ENCODE measurements at regions not wholly inside any gene's neighbourhood (a gene's known extent, or its start where the extent isn't known, plus 50 kb on each side); places are given as distances from the start of the nearest gene placed in this dataset.
"Not testable (repeated sequence)": the region's sequence is repeated elsewhere in the genome, so short reads cannot be mapped to it uniquely, and the experiment has no call there.

DNA sequence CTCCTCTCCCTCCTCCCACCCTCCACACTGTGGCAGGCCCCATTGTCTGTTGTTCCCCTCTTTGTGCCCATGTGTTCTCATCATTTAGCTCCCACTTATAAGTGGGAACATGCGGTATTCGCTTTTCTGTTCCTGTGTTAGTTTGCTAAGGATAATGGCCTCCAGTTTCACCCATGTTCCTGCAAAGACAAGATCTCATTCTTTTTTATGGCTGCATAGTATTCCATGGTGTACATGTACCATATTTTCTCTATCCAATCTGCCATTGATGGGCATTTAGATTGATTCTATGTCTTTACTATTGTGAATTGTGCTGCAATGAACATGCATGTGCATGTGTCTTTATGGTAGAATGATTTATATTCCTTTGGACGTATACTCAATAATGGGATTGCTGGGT lies 130.2 kb upstream of the TLE3 start:
- H3K9me3 ChIP-seq (ENCODE audit: control insufficient read depth in 1 of 2, low read length in 2 of 2); H3K27me3 ChIP-seq (ENCODE audit: low read depth, low read length); H3K4me1 ChIP-seq (ENCODE audit: control insufficient read depth in 1 of 2, insufficient read depth in 2 of 2, low read length in 2 of 2); H3K4me3 ChIP-seq (ENCODE audit: low read depth in 1 of 2, low read length in 2 of 2); H3K27ac ChIP-seq (ENCODE audit: low read length); H3K36me3 ChIP-seq (ENCODE audit: control insufficient read depth in 1 of 2, insufficient read depth in 2 of 2, low read length in 2 of 2): not testable (repeated sequence)

GRCh38 chr15:70227147-70227546 lies 129.4 kb upstream of the TLE3 start:
- no peak overlapping the region for H3K4me3 ChIP-seq (ENCODE audit: low read depth in 1 of 2, low read length in 2 of 2)
- no peaks in the 10 kb centered on the region for H3K36me3 ChIP-seq (ENCODE audit: control insufficient read depth in 1 of 2, insufficient read depth in 2 of 2, low read length in 2 of 2)
- no peak overlapping the region for H3K27ac ChIP-seq (ENCODE audit: low read length)
- H3K9me3 ChIP-seq (ENCODE audit: control insufficient read depth in 1 of 2, low read length in 2 of 2): peaks cover 3% of the 10 kb centered on the region in 2 donors
- H3K4me1 ChIP-seq (ENCODE audit: control insufficient read depth in 1 of 2, insufficient read depth in 2 of 2, low read length in 2 of 2): no peaks in the 10 kb centered on the region
- H3K27me3 ChIP-seq (ENCODE audit: low read depth, low read length): no peaks in the 10 kb centered on the region

DNA sequence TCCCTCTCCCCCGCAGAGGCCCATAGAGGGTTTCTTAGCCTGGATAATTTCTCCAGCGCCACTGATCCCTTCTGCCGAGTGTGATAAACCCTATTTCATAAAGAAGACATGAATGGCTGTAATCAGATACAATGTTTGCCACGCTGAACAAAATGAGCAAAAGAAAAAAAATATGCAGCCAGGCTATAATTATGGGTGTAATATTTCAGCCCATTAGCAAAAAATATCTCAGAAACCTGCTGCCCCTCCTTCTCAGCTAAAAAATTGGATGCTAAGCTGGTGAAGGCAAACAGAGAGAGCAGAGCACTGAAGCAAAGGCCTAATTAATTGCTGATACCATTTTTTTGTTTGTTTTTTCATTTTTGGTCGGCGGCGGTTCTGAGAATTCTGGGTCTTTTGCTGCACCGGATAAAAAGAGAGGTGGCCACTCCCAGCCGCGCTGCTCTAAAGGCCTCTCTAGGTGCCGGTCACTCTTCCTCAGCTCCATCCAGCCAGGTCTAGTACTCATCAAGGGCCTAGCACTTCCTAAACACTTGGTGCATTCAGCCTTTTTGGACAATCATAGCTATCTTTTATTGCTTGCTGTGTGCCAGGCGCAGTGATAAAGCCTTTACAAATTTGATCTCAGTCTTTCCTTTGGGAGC lies 128.7 kb upstream of the TLE3 start:
- no peak overlapping the region for H3K27ac ChIP-seq (ENCODE audit: low read length)
- no peaks in the 10 kb centered on the region for H3K4me1 ChIP-seq (ENCODE audit: control insufficient read depth in 1 of 2, insufficient read depth in 2 of 2, low read length in 2 of 2)
- H3K4me3 ChIP-seq (ENCODE audit: low read depth in 1 of 2, low read length in 2 of 2): no peak overlapping the region
- H3K27me3 ChIP-seq (ENCODE audit: low read depth, low read length): no peaks in the 10 kb centered on the region
- peaks cover 0 to 3% of the 10 kb centered on the region in 2 donors for H3K9me3 ChIP-seq (ENCODE audit: control insufficient read depth in 1 of 2, low read length in 2 of 2)
- H3K36me3 ChIP-seq (ENCODE audit: control insufficient read depth in 1 of 2, insufficient read depth in 2 of 2, low read length in 2 of 2): no peaks in the 10 kb centered on the region

- no peak overlapping the region for H3K27ac ChIP-seq (ENCODE audit: low read length)
- no peaks in the 10 kb centered on the region for H3K4me1 ChIP-seq (ENCODE audit: control insufficient read depth in 1 of 2, insufficient read depth in 2 of 2, low read length in 2 of 2)
- H3K9me3 ChIP-seq (ENCODE audit: control insufficient read depth in 1 of 2, low read length in 2 of 2): no peaks in the 10 kb centered on the region
- no peaks in the 10 kb centered on the region for H3K27me3 ChIP-seq (ENCODE audit: low read depth, low read length)
- H3K4me3 ChIP-seq (ENCODE audit: low read depth in 1 of 2, low read length in 2 of 2): no peak overlapping the region
- H3K36me3 ChIP-seq (ENCODE audit: control insufficient read depth in 1 of 2, insufficient read depth in 2 of 2, low read length in 2 of 2): no peaks in the 10 kb centered on the region
These were observed 127.7 kb upstream of the TLE3 start for GRCh38 chr15:70225416-70225815.

DNA sequence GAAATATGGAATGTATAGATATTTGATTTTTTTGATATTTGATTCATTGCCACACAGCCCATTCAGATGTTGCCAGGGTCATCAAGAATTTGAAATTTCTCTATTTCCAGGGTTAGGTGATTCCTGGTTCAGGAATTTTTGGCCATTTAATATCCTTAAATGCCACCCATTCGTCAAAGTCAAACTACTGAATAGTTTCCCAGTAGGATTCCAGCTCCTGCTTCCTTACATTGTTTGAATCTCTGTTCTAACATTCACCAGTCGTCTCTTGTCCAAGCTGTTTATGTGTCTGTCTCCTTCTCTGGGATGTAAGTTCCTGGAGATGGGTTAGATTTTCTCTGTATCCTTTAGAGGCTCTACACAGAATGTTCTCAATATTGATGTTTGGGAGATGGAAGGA lies 124.9 kb upstream of the TLE3 start:
- no peaks in the 10 kb centered on the region for H3K9me3 ChIP-seq (ENCODE audit: control insufficient read depth in 1 of 2, low read length in 2 of 2)
- H3K4me3 ChIP-seq (ENCODE audit: low read depth in 1 of 2, low read length in 2 of 2): no peak overlapping the region
- H3K27ac ChIP-seq (ENCODE audit: low read length): no peak overlapping the region
- no peaks in the 10 kb centered on the region for H3K4me1 ChIP-seq (ENCODE audit: control insufficient read depth in 1 of 2, insufficient read depth in 2 of 2, low read length in 2 of 2)
- no peaks in the 10 kb centered on the region for H3K36me3 ChIP-seq (ENCODE audit: control insufficient read depth in 1 of 2, insufficient read depth in 2 of 2, low read length in 2 of 2)
- H3K27me3 ChIP-seq (ENCODE audit: low read depth, low read length): no peaks in the 10 kb centered on the region

DNA sequence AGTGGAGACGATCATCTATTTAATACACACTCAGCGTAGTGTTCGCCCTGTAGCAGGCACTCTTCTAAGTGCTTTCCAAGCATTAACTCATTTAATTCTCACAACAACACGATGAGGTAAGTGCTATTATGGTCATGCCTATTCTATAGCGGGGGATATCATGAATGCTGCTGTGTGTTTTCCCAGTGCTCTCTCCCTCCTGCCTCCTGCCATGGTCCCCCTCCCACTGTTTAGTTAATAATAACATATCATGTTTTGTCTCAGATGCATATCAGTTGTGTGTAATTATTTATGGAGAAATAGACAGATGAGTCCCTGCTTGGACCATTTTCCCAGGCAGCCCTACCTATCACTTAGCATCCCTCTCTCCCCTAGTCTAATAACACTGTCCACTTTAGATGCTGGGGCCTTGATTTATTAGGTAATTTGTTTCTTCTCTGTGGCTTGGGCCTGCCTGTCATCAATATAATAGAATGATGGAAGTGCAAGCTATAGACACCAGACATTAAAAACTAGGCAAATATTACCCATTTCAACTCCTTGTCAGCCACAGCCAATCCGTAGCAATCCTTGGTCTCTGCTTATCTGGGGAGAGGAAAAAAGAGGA lies 122.9 kb upstream of the TLE3 start:
- no peaks in the 10 kb centered on the region for H3K4me1 ChIP-seq (ENCODE audit: control insufficient read depth in 1 of 2, insufficient read depth in 2 of 2, low read length in 2 of 2)
- H3K27me3 ChIP-seq (ENCODE audit: low read depth, low read length): no peaks in the 10 kb centered on the region
- H3K9me3 ChIP-seq (ENCODE audit: control insufficient read depth in 1 of 2, low read length in 2 of 2): no peaks in the 10 kb centered on the region
- no peak overlapping the region for H3K4me3 ChIP-seq (ENCODE audit: low read depth in 1 of 2, low read length in 2 of 2)
- no peaks in the 10 kb centered on the region for H3K36me3 ChIP-seq (ENCODE audit: control insufficient read depth in 1 of 2, insufficient read depth in 2 of 2, low read length in 2 of 2)
- H3K27ac ChIP-seq (ENCODE audit: low read length): no peak overlapping the region

DNA sequence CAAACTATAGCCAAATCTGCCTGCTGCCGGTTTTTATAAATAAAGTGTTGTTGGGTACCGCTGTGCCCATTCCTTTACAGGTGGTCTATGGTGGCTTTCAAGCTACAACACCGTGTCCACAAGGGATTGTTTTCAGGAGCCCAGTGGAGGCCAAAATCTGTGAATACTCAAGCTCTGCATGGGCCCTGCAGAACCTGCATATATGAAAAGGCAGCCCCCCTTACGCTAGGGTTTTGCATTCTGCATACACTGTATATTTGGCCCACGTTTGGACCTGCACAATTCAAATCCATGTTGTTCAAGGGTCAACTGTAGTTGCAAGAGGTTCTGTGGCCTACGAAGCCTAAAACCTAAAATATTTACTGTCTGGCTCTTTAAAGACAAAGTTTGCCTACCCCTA lies 122.2 kb upstream of the TLE3 start:
- Histone ChIP-seq H3K4me3 (ENCODE audit: low read depth in 1 of 2, low read length in 2 of 2) (no peak overlapping the region), H3K4me1 (ENCODE audit: control insufficient read depth in 1 of 2, insufficient read depth in 2 of 2, low read length in 2 of 2) (no peaks in the 10 kb centered on the region), H3K27ac (ENCODE audit: low read length) (no peak overlapping the region), H3K9me3 (ENCODE audit: control insufficient read depth in 1 of 2, low read length in 2 of 2) (no peaks in the 10 kb centered on the region), H3K27me3 (ENCODE audit: low read depth, low read length) (no peaks in the 10 kb centered on the region), H3K36me3 (ENCODE audit: control insufficient read depth in 1 of 2, insufficient read depth in 2 of 2, low read length in 2 of 2) (no peaks in the 10 kb centered on the region)

- Histone ChIP-seq H3K9me3 (ENCODE audit: control insufficient read depth in 1 of 2, low read length in 2 of 2) (no peaks in the 10 kb centered on the region), H3K27me3 (ENCODE audit: low read depth, low read length) (no peaks in the 10 kb centered on the region), H3K36me3 (ENCODE audit: control insufficient read depth in 1 of 2, insufficient read depth in 2 of 2, low read length in 2 of 2) (no peaks in the 10 kb centered on the region), H3K27ac (ENCODE audit: low read length) (no peak overlapping the region), H3K4me1 (ENCODE audit: control insufficient read depth in 1 of 2, insufficient read depth in 2 of 2, low read length in 2 of 2) (no peaks in the 10 kb centered on the region), H3K4me3 (ENCODE audit: low read depth in 1 of 2, low read length in 2 of 2) (no peak overlapping the region)
These were observed 121.7 kb upstream of the TLE3 start for GRCh38 chr15:70219256-70219895.

DNA sequence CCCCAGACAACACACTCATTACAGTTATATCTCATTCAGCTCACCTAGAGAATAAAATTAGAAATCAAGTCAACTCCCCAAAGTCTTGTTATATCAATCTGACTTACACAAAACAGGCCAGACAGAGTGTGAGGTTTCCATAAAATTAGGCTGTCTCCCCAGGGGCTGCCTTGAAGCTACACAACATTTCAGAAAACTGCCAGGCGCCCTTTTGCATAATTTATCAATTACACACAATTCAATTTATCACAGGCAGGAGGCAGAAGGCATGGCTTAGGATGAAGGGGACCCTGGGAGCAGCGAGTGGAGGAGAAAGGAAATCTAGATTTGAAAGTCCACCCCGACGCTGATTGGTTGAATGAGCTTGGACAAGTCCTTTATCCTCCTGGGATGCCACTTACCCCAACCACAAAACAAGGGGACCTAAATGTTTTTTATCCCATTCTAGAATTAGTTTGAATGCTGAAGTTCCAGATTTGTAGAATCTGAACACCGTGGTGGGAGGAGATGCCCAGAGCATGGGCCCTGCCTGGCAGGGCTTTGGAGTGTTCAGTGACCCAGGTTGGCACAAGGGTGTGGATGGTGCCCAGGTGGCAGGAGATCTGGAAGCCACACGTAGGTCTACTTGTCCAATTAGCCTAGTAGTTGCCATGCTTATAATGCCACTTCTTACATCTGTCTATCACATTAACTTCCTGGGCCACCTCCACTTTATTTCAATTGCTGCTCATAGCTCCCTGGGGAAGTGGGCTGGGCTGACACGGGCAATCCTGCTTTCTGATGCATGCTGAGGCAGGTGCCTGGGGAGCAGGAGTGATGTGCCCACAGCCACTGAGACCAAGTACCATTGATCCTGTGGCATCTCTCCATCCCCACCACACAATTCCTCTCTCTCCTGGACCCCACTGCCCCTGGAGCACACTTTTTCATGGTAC lies 119.8 kb upstream of the TLE3 start:
- Histone ChIP-seq H3K4me3 (ENCODE audit: low read depth in 1 of 2, low read length in 2 of 2) (no peak overlapping the region), H3K27ac (ENCODE audit: low read length) (no peak overlapping the region), H3K36me3 (ENCODE audit: control insufficient read depth in 1 of 2, insufficient read depth in 2 of 2, low read length in 2 of 2) (no peaks in the 10 kb centered on the region), H3K9me3 (ENCODE audit: control insufficient read depth in 1 of 2, low read length in 2 of 2) (no peaks in the 10 kb centered on the region), H3K4me1 (ENCODE audit: control insufficient read depth in 1 of 2, insufficient read depth in 2 of 2, low read length in 2 of 2) (no peaks in the 10 kb centered on the region), H3K27me3 (ENCODE audit: low read depth, low read length) (no peaks in the 10 kb centered on the region)

DNA sequence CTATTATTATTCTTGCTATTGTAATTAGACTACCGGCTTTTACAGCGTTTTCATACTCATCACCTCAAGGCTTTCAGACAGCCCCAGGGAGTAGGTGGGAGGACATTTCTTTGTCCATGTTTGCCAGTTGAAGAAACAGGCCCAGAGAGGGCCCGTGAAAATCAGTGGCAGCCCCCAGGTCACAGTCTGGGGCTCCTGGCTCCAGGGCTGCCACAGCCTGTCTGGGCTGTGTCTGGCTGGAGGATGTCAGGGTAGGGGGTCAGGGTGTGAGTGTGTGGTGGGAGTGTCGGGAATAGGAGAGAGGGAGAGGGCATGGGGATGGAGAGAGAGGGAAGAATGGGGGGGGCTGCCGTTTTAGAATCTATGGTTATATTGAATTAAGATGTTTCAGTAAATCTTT lies 118.2 kb upstream of the TLE3 start:
- Histone ChIP-seq H3K27me3 (ENCODE audit: low read depth, low read length) (no peaks in the 10 kb centered on the region), H3K27ac (ENCODE audit: low read length) (no peak overlapping the region), H3K4me1 (ENCODE audit: control insufficient read depth in 1 of 2, insufficient read depth in 2 of 2, low read length in 2 of 2) (no peaks in the 10 kb centered on the region), H3K9me3 (ENCODE audit: control insufficient read depth in 1 of 2, low read length in 2 of 2) (no peaks in the 10 kb centered on the region), H3K4me3 (ENCODE audit: low read depth in 1 of 2, low read length in 2 of 2) (no peak overlapping the region), H3K36me3 (ENCODE audit: control insufficient read depth in 1 of 2, insufficient read depth in 2 of 2, low read length in 2 of 2) (no peaks in the 10 kb centered on the region)

DNA sequence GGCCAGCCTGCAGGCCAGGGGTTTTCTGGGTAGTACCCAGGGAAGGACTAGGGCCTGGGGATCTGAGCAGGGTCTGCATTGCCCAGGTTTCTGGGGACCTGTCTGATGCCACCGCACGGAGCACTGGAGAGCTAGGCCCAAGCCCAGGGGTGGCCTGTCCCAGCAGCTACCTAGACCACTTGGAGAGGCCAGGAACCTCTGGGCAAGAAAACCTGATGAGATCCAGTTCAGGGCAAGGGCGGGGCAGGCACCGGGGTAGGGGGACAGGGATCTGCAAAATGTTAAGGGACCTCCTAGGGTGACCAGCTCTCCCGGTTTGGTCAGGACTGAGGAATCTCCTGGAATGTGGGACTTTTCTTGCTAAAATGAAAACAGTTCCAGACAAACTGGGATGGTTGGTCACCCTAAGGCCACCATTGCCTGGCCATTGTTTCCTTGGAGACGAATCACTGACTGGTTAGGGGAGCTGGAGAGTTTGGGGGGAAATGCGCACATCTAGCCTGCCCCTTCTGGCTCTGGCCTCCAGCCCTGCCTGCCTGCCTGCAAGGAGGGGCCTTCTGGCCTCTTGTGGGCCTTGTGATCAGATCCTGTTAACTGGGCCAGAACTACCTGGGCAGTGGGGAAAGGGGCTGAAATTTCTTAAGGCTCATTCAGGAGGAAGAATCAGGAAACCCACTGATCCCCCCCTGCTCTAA lies 117.4 kb upstream of the TLE3 start:
- Histone ChIP-seq H3K27me3 (ENCODE audit: low read depth, low read length) (no peaks in the 10 kb centered on the region), H3K27ac (ENCODE audit: low read length) (no peak overlapping the region), H3K36me3 (ENCODE audit: control insufficient read depth in 1 of 2, insufficient read depth in 2 of 2, low read length in 2 of 2) (no peaks in the 10 kb centered on the region), H3K9me3 (ENCODE audit: control insufficient read depth in 1 of 2, low read length in 2 of 2) (no peaks in the 10 kb centered on the region), H3K4me1 (ENCODE audit: control insufficient read depth in 1 of 2, insufficient read depth in 2 of 2, low read length in 2 of 2) (no peaks in the 10 kb centered on the region), H3K4me3 (ENCODE audit: low read depth in 1 of 2, low read length in 2 of 2) (no peak overlapping the region)

All from muscle layer of duodenum (tissue), 2 donors.